ENCODE measurements at regions not wholly inside any gene's neighbourhood (a gene's known extent, or its start where the extent isn't known, plus 50 kb on each side); places are given as distances from the start of the nearest gene placed in this dataset.

DNA sequence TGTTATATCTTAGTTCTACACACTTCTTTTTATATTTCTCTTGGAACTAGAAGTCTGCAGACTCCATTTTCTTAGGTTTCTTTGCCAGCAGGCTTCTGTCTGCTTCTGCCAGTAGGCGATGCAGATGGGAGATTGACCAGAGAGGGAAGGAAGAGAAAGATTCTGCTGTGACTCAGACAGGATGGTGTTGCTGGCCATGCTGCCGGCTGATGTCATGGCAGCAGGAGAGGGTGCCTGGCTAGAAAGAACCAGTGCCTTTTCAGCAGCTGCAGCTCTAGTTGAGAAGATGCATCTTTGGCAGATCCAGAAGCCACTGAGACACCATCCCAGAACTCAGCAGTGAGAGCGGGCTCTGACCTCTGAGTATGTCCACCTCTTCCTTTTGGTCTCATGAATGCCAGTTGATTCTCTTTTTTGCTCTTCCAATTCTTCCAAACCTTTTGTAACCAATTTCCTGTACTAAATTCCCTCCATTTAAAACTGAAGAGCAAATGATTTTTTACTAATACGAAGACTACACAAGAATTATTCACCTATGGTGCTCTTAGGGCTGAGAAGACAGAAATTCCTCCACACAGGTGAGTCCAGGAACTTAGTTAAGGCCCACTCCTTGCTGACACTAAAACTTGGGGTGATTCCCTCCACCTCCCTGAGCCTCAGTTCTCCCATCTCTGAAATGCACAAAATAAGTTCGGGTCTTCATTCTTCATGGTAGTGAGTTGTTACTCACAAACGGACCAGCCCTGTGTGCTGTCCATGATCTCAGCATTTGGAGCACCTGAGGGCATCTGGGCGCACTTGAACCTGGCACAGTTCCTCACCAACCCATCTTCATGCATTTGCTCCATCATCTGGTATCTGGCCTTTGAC, 200.7 kb downstream of the MYCN start:
- Mint-ChIP-seq H3K36me3 (no peaks in the 10 kb centered on the region), H3K27ac (no peak overlapping the region), H3K4me1 (ENCODE audit: low read depth) (no peaks in the 10 kb centered on the region), H3K4me3 (no peak overlapping the region), H3K27me3 (peaks cover 1% of the 10 kb centered on the region), H3K9me3 (ENCODE audit: low read depth) (no peaks in the 10 kb centered on the region)

- no peak overlapping the region for H3K4me3 Mint-ChIP-seq
Observed at GRCh38 chr2:16139663-16140615, 199.6 kb downstream of the MYCN start.

DNA sequence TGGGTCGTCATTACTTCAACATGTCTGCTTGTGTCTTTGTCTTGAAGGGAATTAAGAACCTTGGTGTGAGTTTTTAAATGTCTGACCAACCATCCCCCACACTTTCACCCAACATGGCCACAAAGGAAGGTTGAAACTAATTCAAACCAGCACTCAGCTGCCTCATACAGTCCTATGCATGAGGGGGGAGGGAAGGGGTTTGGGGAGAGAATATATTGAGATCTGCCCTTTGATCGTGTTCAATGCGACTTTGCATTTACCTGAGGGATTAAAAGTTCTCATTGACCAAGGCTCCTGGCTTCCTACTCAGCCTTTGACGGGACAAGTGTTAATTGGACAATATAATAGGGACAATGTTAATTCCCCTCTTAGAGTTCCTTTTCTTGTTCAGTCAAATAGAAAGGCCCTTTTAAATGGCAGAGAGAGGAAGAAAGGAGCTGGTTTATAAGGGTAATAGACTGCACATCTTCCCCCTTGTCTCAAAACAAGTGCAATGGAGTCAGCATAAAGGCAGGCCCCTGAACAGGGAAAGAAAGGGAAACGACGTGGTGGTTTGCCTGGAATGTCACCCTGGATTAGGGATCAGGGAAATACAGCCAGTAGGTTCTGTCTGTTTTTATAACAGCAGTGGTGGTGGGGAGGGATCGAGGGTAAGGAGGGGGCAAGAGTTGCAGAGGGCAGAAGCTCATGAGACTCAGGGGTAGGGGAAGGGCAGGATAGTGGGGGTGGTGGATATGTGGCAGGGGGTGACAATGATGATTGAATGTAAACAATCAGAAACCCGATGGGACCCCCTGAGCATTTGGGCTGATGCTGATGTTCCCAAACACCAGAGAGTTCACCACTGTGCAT, 198.7 kb downstream of the MYCN start:
- no peaks in the 10 kb centered on the region for H3K36me3 Mint-ChIP-seq
- no peaks in the 10 kb centered on the region for H3K9me3 Mint-ChIP-seq (ENCODE audit: low read depth)
- no peak overlapping the region for H3K27ac Mint-ChIP-seq
- H3K27me3 Mint-ChIP-seq, result peaks cover 1% of the 10 kb centered on the region
- no peaks in the 10 kb centered on the region for H3K4me1 Mint-ChIP-seq (ENCODE audit: low read depth)
- no peak overlapping the region for H3K4me3 Mint-ChIP-seq

More at GRCh38 chr2:16139663-16140615, 199.6 kb downstream of the MYCN start:
- Mint-ChIP-seq H3K9me3 (ENCODE audit: low read depth) (no peaks in the 10 kb centered on the region), H3K27ac (no peak overlapping the region), H3K4me1 (ENCODE audit: low read depth) (no peaks in the 10 kb centered on the region), H3K27me3 (peaks cover 1% of the 10 kb centered on the region), H3K36me3 (no peaks in the 10 kb centered on the region)

GRCh38 chr2:16137080-16137755, 196.9 kb downstream of the MYCN start:
- H3K4me1 Mint-ChIP-seq (ENCODE audit: low read depth), result no peaks in the 10 kb centered on the region
- H3K9me3 Mint-ChIP-seq (ENCODE audit: low read depth), result no peaks in the 10 kb centered on the region
- H3K27me3 Mint-ChIP-seq, result peaks cover 1% of the 10 kb centered on the region

DNA sequence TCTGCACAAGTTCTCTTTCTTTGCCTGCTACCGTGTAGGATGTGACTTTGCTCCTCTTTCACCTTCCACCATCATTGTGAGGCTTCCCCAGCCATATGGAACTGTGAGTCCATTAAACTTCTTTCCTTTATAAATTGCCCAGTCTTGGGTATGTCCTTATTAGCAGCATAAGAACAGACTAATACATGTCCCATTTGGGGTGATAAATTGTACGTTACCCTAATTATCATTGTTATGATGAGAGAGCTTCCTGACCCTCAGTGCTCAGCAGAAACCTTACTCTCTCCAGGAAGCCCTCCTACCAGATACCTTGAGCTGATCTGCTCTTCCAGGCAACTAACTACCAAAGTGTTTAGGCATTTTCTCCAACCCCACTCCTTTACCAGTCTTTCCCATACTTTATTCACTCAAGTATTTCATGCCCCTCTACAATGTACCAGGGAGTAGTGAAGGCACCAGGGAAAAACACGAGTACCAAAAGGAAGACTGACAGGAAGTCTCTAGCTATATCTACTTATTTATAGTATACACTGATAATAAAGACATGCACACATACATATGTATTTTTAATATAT, 196.2 kb downstream of the MYCN start:
- no peaks in the 10 kb centered on the region for H3K4me1 Mint-ChIP-seq (ENCODE audit: low read depth)
- H3K4me3 Mint-ChIP-seq, result no peak overlapping the region
- peaks cover 1% of the 10 kb centered on the region for H3K27me3 Mint-ChIP-seq
- H3K36me3 Mint-ChIP-seq, result no peaks in the 10 kb centered on the region
- H3K27ac Mint-ChIP-seq, result no peak overlapping the region
- H3K9me3 Mint-ChIP-seq (ENCODE audit: low read depth), result no peaks in the 10 kb centered on the region

More at GRCh38 chr2:16137080-16137755, 196.9 kb downstream of the MYCN start:
- Mint-ChIP-seq H3K36me3 (no peaks in the 10 kb centered on the region), H3K4me3 (no peak overlapping the region), H3K27ac (no peak overlapping the region)

DNA sequence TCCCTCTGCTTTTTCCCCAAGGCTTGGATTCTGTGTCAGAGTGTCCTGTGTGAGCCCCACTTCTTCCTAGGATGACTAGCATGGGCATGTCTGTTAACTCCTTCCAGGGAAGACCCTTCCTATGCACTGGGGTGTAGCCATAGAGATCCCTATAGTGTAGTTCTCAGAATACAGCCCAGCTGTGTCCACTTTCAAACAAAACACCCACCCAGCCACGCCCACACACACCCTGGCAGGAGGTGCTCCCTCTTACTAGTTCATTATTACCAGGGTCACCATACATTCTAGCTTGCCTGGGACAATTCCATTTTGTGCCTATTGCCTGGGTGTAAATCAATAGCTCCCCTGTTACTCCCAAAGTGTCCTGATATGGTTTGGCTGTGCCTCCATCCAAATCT, 195.6 kb downstream of the MYCN start:
- H3K4me3 Mint-ChIP-seq, result no peak overlapping the region
- H3K27ac Mint-ChIP-seq, result no peak overlapping the region

DNA sequence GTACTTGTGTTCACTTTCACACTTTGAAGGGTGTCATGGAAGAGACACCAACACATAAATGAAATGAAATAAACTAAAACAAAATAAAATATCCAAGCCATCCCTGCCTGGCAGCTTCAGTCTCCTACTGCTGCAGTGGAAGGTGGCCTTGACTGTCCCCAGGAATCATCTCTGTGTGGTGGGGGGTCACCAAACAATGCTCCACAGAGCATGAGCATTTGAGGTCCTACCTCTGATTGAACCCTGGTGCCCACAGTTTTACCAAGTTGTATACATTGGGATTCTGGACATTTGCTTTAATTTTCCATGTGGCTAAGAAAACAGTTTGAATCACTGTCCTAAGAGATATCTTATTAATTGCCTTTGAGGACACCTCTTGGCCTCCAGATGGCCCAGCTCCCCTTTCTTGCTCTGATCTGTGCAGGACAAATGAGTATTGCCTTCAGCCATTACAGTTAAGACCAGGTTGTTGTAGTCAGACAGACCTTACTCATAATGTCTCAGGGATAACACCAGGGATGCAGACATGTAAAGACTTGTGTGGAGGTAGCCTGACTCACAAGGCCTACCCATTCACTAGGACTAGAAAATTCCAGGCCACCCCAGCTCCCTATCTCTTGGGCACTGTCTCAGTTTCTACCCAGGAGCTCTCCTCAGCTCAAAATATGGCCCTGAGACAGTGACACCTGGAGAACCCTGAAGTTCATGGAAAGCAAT, 195.0 kb downstream of the MYCN start:
- Mint-ChIP-seq H3K36me3 (no peaks in the 10 kb centered on the region), H3K27me3 (peaks cover 1% of the 10 kb centered on the region), H3K4me1 (ENCODE audit: low read depth) (no peaks in the 10 kb centered on the region), H3K4me3 (no peak overlapping the region), H3K9me3 (ENCODE audit: low read depth) (no peaks in the 10 kb centered on the region), H3K27ac (no peak overlapping the region)

More for the DNA sequence above, 195.6 kb downstream of the MYCN start:
- Mint-ChIP-seq H3K36me3 (no peaks in the 10 kb centered on the region), H3K9me3 (ENCODE audit: low read depth) (no peaks in the 10 kb centered on the region), H3K27me3 (peaks cover 1% of the 10 kb centered on the region), H3K4me1 (ENCODE audit: low read depth) (no peaks in the 10 kb centered on the region)

DNA sequence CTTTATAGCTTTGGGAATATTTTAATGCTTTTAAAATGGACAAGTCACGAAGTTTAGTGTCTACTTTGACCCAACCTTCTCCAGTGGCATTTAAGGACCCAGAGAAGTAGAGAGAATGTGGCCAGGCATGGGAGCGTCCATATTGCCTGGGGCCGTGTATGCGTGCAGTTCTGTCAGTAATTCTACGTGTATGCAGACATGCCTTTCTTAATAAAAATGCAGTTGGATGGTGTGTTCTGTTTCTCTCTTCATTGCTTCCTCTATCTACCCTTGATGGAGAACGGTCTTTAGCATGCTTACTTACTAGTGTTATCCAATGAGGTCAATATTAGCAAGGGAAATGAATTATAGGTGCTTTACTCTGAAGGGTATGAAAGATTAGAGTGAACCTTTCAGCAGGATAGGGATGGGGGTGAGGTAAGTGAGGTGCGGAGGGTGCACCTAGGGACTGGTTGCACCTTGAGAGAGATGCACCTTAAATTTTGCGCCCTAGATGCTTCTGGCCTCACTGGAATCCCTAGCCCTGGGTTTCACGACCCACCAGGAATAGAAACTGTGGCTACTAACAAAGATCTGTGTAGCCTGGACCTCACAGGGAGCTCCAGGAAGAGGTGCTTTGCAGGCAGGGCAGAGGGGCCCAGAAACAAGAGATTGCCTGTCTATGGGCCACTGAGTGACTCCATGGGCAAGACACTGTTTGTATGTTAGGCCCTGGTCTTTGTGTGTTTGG, 194.3 kb downstream of the MYCN start:
- Mint-ChIP-seq H3K27me3 (peaks cover 1% of the 10 kb centered on the region), H3K4me1 (ENCODE audit: low read depth) (no peaks in the 10 kb centered on the region), H3K4me3 (no peak overlapping the region)

GRCh38 chr2:16130906-16131400, 190.6 kb downstream of the MYCN start:
- H3K27ac Mint-ChIP-seq, result no peak overlapping the region
- H3K4me3 Mint-ChIP-seq, result no peak overlapping the region
- H3K9me3 Mint-ChIP-seq (ENCODE audit: low read depth), result no peaks in the 10 kb centered on the region
- H3K27me3 Mint-ChIP-seq, result no peaks in the 10 kb centered on the region
- H3K4me1 Mint-ChIP-seq (ENCODE audit: low read depth), result no peaks in the 10 kb centered on the region
- H3K36me3 Mint-ChIP-seq, result no peaks in the 10 kb centered on the region

More for the DNA sequence above, 194.3 kb downstream of the MYCN start:
- H3K9me3 Mint-ChIP-seq (ENCODE audit: low read depth), result no peaks in the 10 kb centered on the region
- no peaks in the 10 kb centered on the region for H3K36me3 Mint-ChIP-seq
- H3K27ac Mint-ChIP-seq, result no peak overlapping the region

GRCh38 chr2:16130541-16130880, 190.2 kb downstream of the MYCN start:
- Mint-ChIP-seq H3K4me3 (no peak overlapping the region), H3K36me3 (no peaks in the 10 kb centered on the region), H3K27ac (no peak overlapping the region), H3K4me1 (ENCODE audit: low read depth) (no peaks in the 10 kb centered on the region), H3K27me3 (no peaks in the 10 kb centered on the region), H3K9me3 (ENCODE audit: low read depth) (no peaks in the 10 kb centered on the region)

- Mint-ChIP-seq H3K4me1 (ENCODE audit: low read depth) (no peaks in the 10 kb centered on the region), H3K9me3 (ENCODE audit: low read depth) (no peaks in the 10 kb centered on the region), H3K27ac (no peak overlapping the region), H3K36me3 (no peaks in the 10 kb centered on the region), H3K27me3 (no peaks in the 10 kb centered on the region), H3K4me3 (no peak overlapping the region)
Observed at GRCh38 chr2:16129716-16130540, 189.6 kb downstream of the MYCN start.

All from activated naive CD8-positive, alpha-beta T cell (primary cell).